IMR-90 (cell line): ENCODE measurements at regions not wholly inside any gene's neighbourhood (a gene's known extent, or its start where the extent isn't known, plus 50 kb on each side); places are given as distances from the start of the nearest gene placed in this dataset.

ENCODE experiments used
- ATAC-seq: fragments of 200-7000 bp; cut with Tn5 transposase; 2 replicates; pipeline ENCODE4 v1.9.1; 2020; ENCODE audit warnings: low read depth, mild to moderate bottlenecking, moderate library complexity
- BruUV-seq: library from RNA; stranded (reverse); fragments of 400-500 nt; replicated peaks from 2 replicates; lab custom pipeline; 2021; lab: Mats Ljungman, UMichigan
- CTCF ChIA-PET: fragments of 300-600 bp; formaldehyde crosslinking; extraction: SDS; loops from one replicate; lab custom pipeline; 2021; ENCODE audit warnings: antibody characterized with exemption; lab: Yijun Ruan, JAX
- POLR2A ChIA-PET: fragments of 300-600 bp; sonication (Branson Sonifier 250); formaldehyde crosslinking; loops from one replicate; lab custom pipeline; 2022; ENCODE audit warnings: antibody characterized with exemption; ENCODE audit not compliant: unreplicated experiment; lab: Charles Lee
- DNase-seq: peaks from one replicate; pipeline ENCODE4 v3.0.0; 2013
- H2AFZ ChIP-seq: replicated peaks from 2 replicates; pipeline ENCODE3; 2013; ENCODE audit warnings: low read length, mild to moderate bottlenecking; ENCODE audit not compliant: poor library complexity
- H2AK5ac ChIP-seq: 2 replicates; pipeline ENCODE4 v1.6.1; 2013; ENCODE audit warnings: low read depth, low read length, inconsistent platforms
- H2AK9ac ChIP-seq: replicated peaks from 2 replicates; pipeline ENCODE3; 2013; ENCODE audit warnings: mild to moderate bottlenecking, low read depth, low read length, moderate library complexity; ENCODE audit not compliant: poor library complexity
- H2BK120ac ChIP-seq: 2 replicates; pipeline ENCODE4 v1.6.1; 2013; ENCODE audit warnings: low read depth, low read length, inconsistent platforms
- H2BK15ac ChIP-seq: 3 replicates; pipeline ENCODE4 v1.6.1; 2013; ENCODE audit warnings: low read depth, low read length, inconsistent platforms
- H2BK20ac ChIP-seq: 2 replicates; pipeline ENCODE4 v1.6.1; 2013; ENCODE audit warnings: low read depth, mild to moderate bottlenecking, inconsistent platforms, low read length, moderate library complexity
- H2BK5ac ChIP-seq: 2 replicates; pipeline ENCODE4 v1.6.1; 2013; ENCODE audit warnings: mild to moderate bottlenecking, low read depth, low read length, inconsistent platforms; ENCODE audit not compliant: poor library complexity, severe bottlenecking
- H3K14ac ChIP-seq: replicated peaks from 2 replicates; pipeline ENCODE4 v1.6.1; 2013; ENCODE audit warnings: low read depth, low read length, inconsistent platforms
- H3K18ac ChIP-seq: 2 replicates; pipeline ENCODE4 v1.6.1; 2013; ENCODE audit warnings: low read depth, low read length, control low read depth
- H3K23ac ChIP-seq: 2 replicates; pipeline ENCODE4 v1.6.1; 2013; ENCODE audit warnings: low read depth, low read length, inconsistent platforms
- H3K27ac ChIP-seq: 2 replicates; pipeline ENCODE4 v1.5.1; 2013; ENCODE audit warnings: mild to moderate bottlenecking, control low read depth, low read length; ENCODE audit not compliant: insufficient read depth
- H3K27me3 ChIP-seq: 2 replicates; pipeline ENCODE4 v1.6.1; 2013; ENCODE audit warnings: low read length; ENCODE audit not compliant: control insufficient read depth, insufficient read depth
- H3K36me3 ChIP-seq: 2 replicates; pipeline ENCODE4 v1.6.1; 2013; ENCODE audit warnings: low read length, mixed read lengths; ENCODE audit not compliant: control insufficient read depth, insufficient read depth
- H3K4ac ChIP-seq: 2 replicates; pipeline ENCODE4 v1.6.1; 2013; ENCODE audit warnings: low read depth, low read length, inconsistent platforms
- H3K4me1 ChIP-seq: 2 replicates; pipeline ENCODE4 v1.6.1; 2013; ENCODE audit warnings: low read length, mixed read lengths; ENCODE audit not compliant: control insufficient read depth, insufficient read depth
- H3K4me2 ChIP-seq: 2 replicates; pipeline ENCODE4 v1.6.1; 2013; ENCODE audit warnings: low read depth, mild to moderate bottlenecking, control low read depth, low read length, moderate library complexity
- H3K4me3 ChIP-seq: 2 replicates; pipeline ENCODE4 v1.5.1; 2013; ENCODE audit warnings: low read depth, mild to moderate bottlenecking, control low read depth, low read length, moderate library complexity; ENCODE audit not compliant: insufficient read depth
- H3K56ac ChIP-seq: 2 replicates; pipeline ENCODE4 v1.6.1; 2013; ENCODE audit warnings: low read length, inconsistent platforms; ENCODE audit not compliant: insufficient read depth; ENCODE audit errors: extremely low read depth
- H3K79me1 ChIP-seq, 2 experiments: 2 replicates each; pipeline ENCODE4 v1.6.1; 2013; ENCODE audit warnings: low read length in 2 of 2, inconsistent platforms in 1 of 2, low read depth in 1 of 2
- H3K9ac ChIP-seq: 2 replicates; pipeline ENCODE4 v1.6.1; 2013; ENCODE audit warnings: low read depth, low read length, control low read depth
- H3K9me1 ChIP-seq: 2 replicates; pipeline ENCODE4 v1.6.1; 2013; ENCODE audit warnings: low read length, inconsistent platforms; ENCODE audit not compliant: insufficient read depth
- H3K9me3 ChIP-seq: 2 replicates; pipeline ENCODE4 v1.6.1; 2013; ENCODE audit warnings: low read length; ENCODE audit not compliant: control insufficient read depth, insufficient read depth
- H4K20me1 ChIP-seq: 2 replicates; pipeline ENCODE4 v1.6.1; 2013; ENCODE audit warnings: low read length, inconsistent platforms; ENCODE audit not compliant: insufficient read depth
- H4K5ac ChIP-seq: 2 replicates; pipeline ENCODE4 v1.6.1; 2013; ENCODE audit warnings: mild to moderate bottlenecking, low read depth, low read length, control low read depth
- H4K8ac ChIP-seq, 2 experiments: 2 replicates each; pipeline ENCODE4 v1.6.1; 2013; ENCODE audit warnings: low read depth in 2 of 2, low read length in 2 of 2, control low read depth in 1 of 2, inconsistent platforms in 1 of 2
- H4K91ac ChIP-seq: 2 replicates; pipeline ENCODE4 v1.6.1; 2013; ENCODE audit warnings: low read depth, low read length, inconsistent platforms; ENCODE audit not compliant: insufficient read depth
- BHLHE40 ChIP-seq: fragments of 150-350 bp; IDR thresholded peaks from 2 replicates; pipeline ENCODE4 v1.6.1; 2016; ENCODE audit warnings: mild to moderate bottlenecking, low read depth, low read length
- CEBPB ChIP-seq: IDR thresholded peaks from 2 replicates; pipeline ENCODE4 v1.6.1; 2012; ENCODE audit warnings: low read depth, low read length, improper control_type of control experiment
- CHD1 ChIP-seq: IDR thresholded peaks from 2 replicates; pipeline ENCODE4 v1.6.1; 2012; ENCODE audit warnings: low read depth, low read length, improper control_type of control experiment
- FOS ChIP-seq: fragments of 150-350 bp; IDR thresholded peaks from 2 replicates; pipeline ENCODE4 v1.6.1; 2016; ENCODE audit warnings: low read depth, low read length
- MAFK ChIP-seq: IDR thresholded peaks from 2 replicates; pipeline ENCODE4 v1.6.1; 2012; ENCODE audit warnings: low read depth, low read length, improper control_type of control experiment
- MAZ ChIP-seq: IDR thresholded peaks from 2 replicates; pipeline ENCODE4 v1.6.1; 2012; ENCODE audit warnings: low read depth, mild to moderate bottlenecking, low read length, improper control_type of control experiment, moderate library complexity, borderline replicate concordance
- POLR2A ChIP-seq: IDR thresholded peaks from 2 replicates; pipeline ENCODE4 v1.6.1; 2012; ENCODE audit warnings: mild to moderate bottlenecking, low read depth, low read length
- RAD21 ChIP-seq: IDR thresholded peaks from 2 replicates; pipeline ENCODE4 v1.6.1; 2012; ENCODE audit warnings: low read length, improper control_type of control experiment
- RCOR1 ChIP-seq: IDR thresholded peaks from 2 replicates; pipeline ENCODE4 v1.6.1; 2012; ENCODE audit warnings: mild to moderate bottlenecking, low read length, improper control_type of control experiment; ENCODE audit not compliant: insufficient replicate concordance
- RFX5 ChIP-seq: IDR thresholded peaks from 2 replicates; pipeline ENCODE4 v1.8.0; 2012; ENCODE audit warnings: low read depth, mild to moderate bottlenecking, low read length, moderate library complexity
- WGBS, 2 experiments: methylation state at CpG; one replicate each; pipeline versions ENCODE4 v1.1.5 to v1.1.7; 2013; ENCODE audit warnings: missing lambda C conversion rate in 2 of 2; ENCODE audit not compliant: insufficient read length in 1 of 2; ENCODE audit errors: extremely low coverage in 2 of 2; 5-methylcytosine and 5-hydroxymethylcytosine counted together
- dilution Hi-C: fragments of 300-500 bp; cut with HindIII; formaldehyde crosslinking; loops from one replicate; pipeline ENCODE4 v1.14.3; 2018; ENCODE audit warnings: low sequenced_read_pairs; ENCODE audit not compliant: unreplicated experiment
- in situ Hi-C: fragments of 300-500 bp; cut with MboI; formaldehyde crosslinking; loops from 3 replicates; pipeline ENCODE4 v1.14.3; 2019; ENCODE audit warnings: low sequenced_read_pairs, inconsistent platforms, mixed read lengths
- intact Hi-C: fragments of 100-400 bp; cut with micrococcal nuclease; formaldehyde crosslinking; loops from 2 replicates; pipeline ENCODE4 v1.10.0; 2022
- TF ChIP-seq, protein P1 (sequence below): fragments of 150-350 bp; IDR thresholded peaks from 2 replicates; pipeline ENCODE4 v1.6.1; 2017; ENCODE audit warnings: mild to moderate bottlenecking, antibody characterized with exemption, low read length, low read depth
- TF ChIP-seq, protein P2 (sequence below): conservative IDR thresholded peaks from 2 replicates; pipeline ENCODE4 v1.5.1; 2012; ENCODE audit warnings: mild to moderate bottlenecking, low read depth, low read length, improper control_type of control experiment

- H2BK120ac ChIP-seq = no peak overlapping the region
- H2AFZ ChIP-seq = no peak overlapping the region
- CTCF ChIA-PET = no interaction called here
- no peak overlapping the region for H3K4me2 ChIP-seq
- H3K4me3 ChIP-seq = no peak overlapping the region
- no peak overlapping the region for H3K9ac ChIP-seq
- H3K36me3 ChIP-seq = no peaks in the 10 kb centered on the region
- H4K8ac ChIP-seq = no peak overlapping the region
- no peaks in the 10 kb centered on the region for H3K9me1 ChIP-seq
- no peak overlapping the region for H2BK20ac ChIP-seq
- no peak for ATAC-seq
- H3K4me1 ChIP-seq = no peaks in the 10 kb centered on the region
- peaks cover 12% of the 10 kb centered on the region; the same call in 1 of the 2 replicates for H3K9me3 ChIP-seq
- no peak overlapping the region for H3K27ac ChIP-seq
- no peak for DNase-seq
- no peak overlapping the region for H3K14ac ChIP-seq
- no peak overlapping the region for H3K18ac ChIP-seq
- H2BK15ac ChIP-seq = no peak overlapping the region
- H2BK5ac ChIP-seq = no peak overlapping the region
- H2AK9ac ChIP-seq = no peak overlapping the region
- POLR2A ChIA-PET = no interaction called here
- WGBS, 2 experiments = no CpG with 5 or more reads among the region's 2 CpGs
- in situ Hi-C loops = no loop called here
- no peak overlapping the region for H3K23ac ChIP-seq
- intact Hi-C loops = no loop called here
- H2AK5ac ChIP-seq = no peak overlapping the region
- no peak overlapping the region for H3K56ac ChIP-seq
- H3K4ac ChIP-seq = no peak overlapping the region
- H4K91ac ChIP-seq = no peak overlapping the region
- H4K20me1 ChIP-seq = no peaks in the 10 kb centered on the region
- TF ChIP-seq, protein P1, sequence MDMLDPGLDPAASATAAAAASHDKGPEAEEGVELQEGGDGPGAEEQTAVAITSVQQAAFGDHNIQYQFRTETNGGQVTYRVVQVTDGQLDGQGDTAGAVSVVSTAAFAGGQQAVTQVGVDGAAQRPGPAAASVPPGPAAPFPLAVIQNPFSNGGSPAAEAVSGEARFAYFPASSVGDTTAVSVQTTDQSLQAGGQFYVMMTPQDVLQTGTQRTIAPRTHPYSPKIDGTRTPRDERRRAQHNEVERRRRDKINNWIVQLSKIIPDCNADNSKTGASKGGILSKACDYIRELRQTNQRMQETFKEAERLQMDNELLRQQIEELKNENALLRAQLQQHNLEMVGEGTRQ = no peak
- TF ChIP-seq FOS (no peak), BHLHE40 (no peak), CHD1 (no peak), MAFK (no peak), POLR2A (no peak), RAD21 (no peak), RCOR1 (no peak), CEBPB (no peak), RFX5 (no peak), MAZ (no peak)
- TF ChIP-seq, protein P2, sequence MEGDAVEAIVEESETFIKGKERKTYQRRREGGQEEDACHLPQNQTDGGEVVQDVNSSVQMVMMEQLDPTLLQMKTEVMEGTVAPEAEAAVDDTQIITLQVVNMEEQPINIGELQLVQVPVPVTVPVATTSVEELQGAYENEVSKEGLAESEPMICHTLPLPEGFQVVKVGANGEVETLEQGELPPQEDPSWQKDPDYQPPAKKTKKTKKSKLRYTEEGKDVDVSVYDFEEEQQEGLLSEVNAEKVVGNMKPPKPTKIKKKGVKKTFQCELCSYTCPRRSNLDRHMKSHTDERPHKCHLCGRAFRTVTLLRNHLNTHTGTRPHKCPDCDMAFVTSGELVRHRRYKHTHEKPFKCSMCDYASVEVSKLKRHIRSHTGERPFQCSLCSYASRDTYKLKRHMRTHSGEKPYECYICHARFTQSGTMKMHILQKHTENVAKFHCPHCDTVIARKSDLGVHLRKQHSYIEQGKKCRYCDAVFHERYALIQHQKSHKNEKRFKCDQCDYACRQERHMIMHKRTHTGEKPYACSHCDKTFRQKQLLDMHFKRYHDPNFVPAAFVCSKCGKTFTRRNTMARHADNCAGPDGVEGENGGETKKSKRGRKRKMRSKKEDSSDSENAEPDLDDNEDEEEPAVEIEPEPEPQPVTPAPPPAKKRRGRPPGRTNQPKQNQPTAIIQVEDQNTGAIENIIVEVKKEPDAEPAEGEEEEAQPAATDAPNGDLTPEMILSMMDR = no peak
- no peaks in the 10 kb centered on the region for H3K79me1 ChIP-seq
- dilution Hi-C loops = no loop called here
- BruUV-seq = no TSS peak
- no peak overlapping the region for H4K5ac ChIP-seq
- H3K27me3 ChIP-seq = no peaks in the 10 kb centered on the region
Observed at GRCh38 chr20:20950620-20951019, 155.5 kb downstream of the LINC00237 start.
